ENCODE measurements at regions not wholly inside any gene's neighbourhood (a gene's known extent, or its start where the extent isn't known, plus 50 kb on each side); places are given as distances from the start of the nearest gene placed in this dataset.
A peak's percentile ranks its signal among the peaks of the same experiment; 100 is the strongest.

- DNase-seq (ENCODE audit: low read depth in 3 of 3, low spot score in 2 of 3): no peak
Observed at GRCh38 chr9:80072451-80072850, 500.7 kb downstream of the TLE4 start.

DNA sequence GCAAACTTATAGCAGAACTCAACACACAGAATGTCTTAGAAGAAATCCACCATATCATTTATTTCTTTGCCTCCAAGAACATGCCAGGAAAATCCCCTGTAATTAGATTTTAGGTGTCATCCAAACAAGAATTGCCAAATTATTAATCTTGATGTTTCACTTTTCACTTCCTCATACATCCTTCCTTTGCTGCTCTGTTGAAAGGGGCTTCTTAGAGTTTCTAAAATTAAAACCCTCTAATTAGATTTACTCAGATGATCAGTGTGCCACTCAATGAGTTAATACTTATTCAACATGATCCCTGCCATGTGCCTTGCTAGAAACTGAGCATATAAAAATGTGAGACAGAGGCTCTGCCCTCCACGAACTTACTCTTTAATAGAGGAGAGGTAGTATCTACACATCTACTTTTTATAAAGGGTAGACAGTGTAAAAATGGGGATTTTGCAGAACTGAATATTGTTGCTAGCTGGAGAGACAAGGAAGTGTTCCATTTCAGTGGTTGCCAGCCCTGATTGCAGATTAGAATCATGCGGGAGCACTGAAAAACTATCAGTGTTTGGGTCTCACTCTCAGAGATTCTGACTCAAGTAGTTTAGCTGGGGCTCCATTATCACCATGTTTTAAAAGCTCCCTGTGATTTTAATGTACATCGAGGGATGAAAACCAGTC, 498.4 kb downstream of the TLE4 start:
- no peak for DNase-seq (ENCODE audit: low read depth in 3 of 3, low spot score in 2 of 3)

DNA sequence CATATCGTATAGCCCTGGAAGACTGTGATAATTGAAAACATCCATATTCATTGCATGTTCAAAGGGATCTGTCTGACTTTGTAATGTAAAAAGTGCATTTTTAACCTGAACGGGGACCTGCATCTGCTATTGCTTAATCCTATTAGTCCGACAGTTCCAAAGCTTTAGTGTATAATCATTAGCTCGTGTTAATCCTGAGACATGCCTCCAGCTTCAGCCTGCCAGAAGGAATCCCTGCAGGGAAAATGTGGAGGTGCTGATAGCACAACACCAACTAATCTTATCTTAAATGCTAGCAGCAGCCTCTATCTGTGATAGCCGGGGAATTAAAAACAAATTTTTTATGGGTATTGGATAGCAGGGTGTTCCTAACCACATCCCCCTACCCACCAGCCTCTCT, 495.2 kb downstream of the TLE4 start:
- DNase-seq (ENCODE audit: low read depth in 3 of 3, low spot score in 2 of 3): no peak

- DNase-seq (ENCODE audit: low read depth in 3 of 3, low spot score in 2 of 3): no peak
Observed at GRCh38 chr9:80062567-80062966, 490.8 kb downstream of the TLE4 start.

DNA sequence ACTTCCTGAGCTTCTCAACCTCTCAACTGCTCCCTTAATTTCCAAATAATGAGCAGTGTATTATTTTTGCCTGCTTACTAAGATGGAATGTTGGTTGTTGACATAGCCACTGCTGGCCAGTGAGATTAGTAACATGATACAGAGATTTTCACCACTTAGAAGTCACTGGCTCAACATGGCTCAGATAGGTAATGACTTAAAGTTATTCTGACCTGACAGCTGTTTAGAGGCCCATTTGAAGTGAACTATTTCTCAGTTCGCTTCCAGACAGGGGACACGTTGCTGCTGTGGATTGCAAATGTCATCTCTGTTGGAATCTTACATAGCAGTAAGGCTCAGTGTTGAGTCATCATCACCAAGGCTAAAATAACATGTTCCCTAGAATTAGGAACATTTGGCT, 490.2 kb downstream of the TLE4 start:
- no peak for DNase-seq (ENCODE audit: low read depth in 3 of 3, low spot score in 2 of 3)

DNA sequence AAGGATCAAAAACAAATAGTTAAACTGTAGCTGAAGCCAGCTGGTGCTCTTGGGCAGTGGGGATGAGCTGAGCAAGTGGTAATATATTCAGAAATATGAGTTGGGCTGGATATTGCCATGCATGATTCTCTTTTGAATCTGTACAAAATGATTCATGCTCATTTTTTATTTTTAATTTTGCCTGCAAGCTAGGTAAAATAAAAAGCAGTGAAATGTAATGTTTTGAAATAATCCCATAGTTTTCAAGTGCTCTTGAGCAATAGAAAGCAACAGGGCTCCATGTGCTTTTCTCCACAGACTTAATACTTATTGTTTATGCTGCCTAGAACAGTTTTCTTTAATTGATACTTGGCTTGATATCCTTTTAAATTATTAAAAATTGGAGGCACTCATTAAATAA, 489.3 kb downstream of the TLE4 start:
- no peak for DNase-seq (ENCODE audit: low read depth in 3 of 3, low spot score in 2 of 3)

- DNase-seq (ENCODE audit: low read depth in 3 of 3, low spot score in 2 of 3): no peak
Observed at GRCh38 chr9:80059979-80060378, 488.2 kb downstream of the TLE4 start.

- DNase-seq (ENCODE audit: low read depth in 3 of 3, low spot score in 2 of 3): no peak
Observed at GRCh38 chr9:80059191-80059590, 487.4 kb downstream of the TLE4 start.

GRCh38 chr9:80052830-80053229, 481.1 kb downstream of the TLE4 start:
- DNase-seq (ENCODE audit: low read depth in 3 of 3, low spot score in 2 of 3): no peak

DNA sequence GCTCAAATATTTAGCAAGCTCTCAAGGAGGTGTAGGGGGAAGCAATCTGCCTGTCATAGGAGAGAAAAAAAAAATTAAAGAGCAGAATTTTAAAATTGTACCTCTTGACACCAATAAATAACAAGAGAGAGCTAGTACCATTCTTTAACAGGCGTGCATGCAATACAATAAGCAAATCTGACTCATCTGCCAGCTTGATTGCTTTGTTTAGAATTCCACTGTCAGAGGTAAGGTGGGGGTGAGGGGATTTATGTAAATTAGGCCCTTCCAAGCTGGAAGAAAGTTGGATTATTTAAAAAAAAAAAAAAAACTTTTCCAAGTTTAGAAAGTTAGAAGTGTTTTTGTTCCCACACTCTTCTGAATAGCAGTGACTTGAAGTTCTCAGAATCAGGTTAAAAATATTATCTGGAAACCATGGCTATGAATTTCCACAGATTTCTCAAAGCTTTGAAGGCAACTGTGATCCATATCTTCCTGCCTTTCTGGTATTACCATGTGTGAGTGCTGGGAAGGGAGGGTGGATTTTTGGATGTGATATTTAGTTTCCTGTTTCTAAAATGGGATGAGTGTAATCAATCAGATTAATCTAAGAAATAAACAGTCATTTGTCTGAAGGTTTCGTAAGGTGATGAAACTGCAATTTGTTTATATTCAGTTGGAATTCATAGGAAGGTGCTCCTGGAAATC, 477.5 kb downstream of the TLE4 start:
- no peak for DNase-seq (ENCODE audit: low read depth in 3 of 3, low spot score in 2 of 3)

GRCh38 chr9:80046481-80046880, 474.7 kb downstream of the TLE4 start:
- no peak for DNase-seq (ENCODE audit: low read depth in 3 of 3, low spot score in 2 of 3)

DNA sequence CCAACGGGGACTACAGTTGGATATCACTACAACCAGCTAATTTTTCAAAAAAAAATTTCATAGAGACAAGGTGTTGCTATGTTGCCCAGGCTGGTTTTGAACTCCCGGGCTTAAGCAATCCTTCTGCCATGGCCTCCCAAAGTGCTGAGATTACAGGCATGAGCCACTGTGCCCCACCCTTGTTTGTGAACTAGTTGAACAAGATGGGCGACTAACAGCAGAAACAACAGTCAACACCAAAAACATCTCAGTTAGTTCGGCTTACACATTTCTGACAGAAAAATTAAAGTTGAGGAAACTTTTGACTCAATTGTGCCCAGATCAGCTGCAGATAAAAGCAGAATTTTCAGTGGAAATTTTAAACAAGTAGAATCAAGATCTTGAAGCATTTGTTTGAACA, 470.1 kb downstream of the TLE4 start:
- DNase-seq (ENCODE audit: low read depth in 3 of 3, low spot score in 2 of 3): no peak

- DNase-seq (ENCODE audit: low read depth in 3 of 3, low spot score in 2 of 3): no peak
Observed at GRCh38 chr9:80040457-80040856, 468.7 kb downstream of the TLE4 start.

DNA sequence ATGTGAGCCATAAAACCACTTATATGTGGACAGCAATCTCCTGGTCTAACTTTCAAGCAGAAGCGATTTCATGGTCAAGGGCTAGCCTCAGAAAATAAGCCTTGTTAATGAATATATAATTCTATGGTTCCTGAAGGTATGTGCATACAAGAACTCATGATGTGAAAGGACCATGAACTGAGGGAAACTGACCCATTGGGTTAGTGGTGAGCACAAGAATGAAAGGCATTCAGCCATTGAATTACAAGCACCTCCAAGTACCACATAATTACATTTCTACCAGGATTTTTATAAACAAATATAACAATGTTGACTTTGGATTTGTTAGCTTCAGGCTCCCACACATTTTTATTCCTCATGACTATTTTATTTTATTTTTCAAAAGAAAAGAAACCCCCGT, 459.0 kb downstream of the TLE4 start:
- DNase-seq (ENCODE audit: low read depth in 3 of 3, low spot score in 2 of 3): no peak

DNA sequence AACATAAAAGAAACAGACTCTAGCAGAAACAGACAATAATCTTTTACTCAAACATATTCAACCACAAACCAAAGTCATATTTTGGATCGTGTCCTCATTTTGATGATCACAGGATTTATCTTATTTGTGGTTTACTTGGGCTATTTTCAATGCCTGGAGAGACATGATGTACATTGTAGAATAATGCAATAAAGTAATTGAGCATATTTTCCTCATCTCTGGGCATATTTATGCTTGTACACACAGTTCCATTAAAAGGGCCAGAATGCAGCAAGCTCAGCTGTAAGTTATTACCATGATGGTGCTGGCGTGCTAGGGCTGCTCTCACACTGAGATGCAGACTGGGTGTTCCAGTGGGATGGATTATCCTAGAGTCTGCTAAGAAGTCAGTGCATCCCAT, 456.7 kb downstream of the TLE4 start:
- DNase-seq (ENCODE audit: low read depth in 3 of 3, low spot score in 2 of 3): peak in 1 of 3 donors; percentile 6

DNA sequence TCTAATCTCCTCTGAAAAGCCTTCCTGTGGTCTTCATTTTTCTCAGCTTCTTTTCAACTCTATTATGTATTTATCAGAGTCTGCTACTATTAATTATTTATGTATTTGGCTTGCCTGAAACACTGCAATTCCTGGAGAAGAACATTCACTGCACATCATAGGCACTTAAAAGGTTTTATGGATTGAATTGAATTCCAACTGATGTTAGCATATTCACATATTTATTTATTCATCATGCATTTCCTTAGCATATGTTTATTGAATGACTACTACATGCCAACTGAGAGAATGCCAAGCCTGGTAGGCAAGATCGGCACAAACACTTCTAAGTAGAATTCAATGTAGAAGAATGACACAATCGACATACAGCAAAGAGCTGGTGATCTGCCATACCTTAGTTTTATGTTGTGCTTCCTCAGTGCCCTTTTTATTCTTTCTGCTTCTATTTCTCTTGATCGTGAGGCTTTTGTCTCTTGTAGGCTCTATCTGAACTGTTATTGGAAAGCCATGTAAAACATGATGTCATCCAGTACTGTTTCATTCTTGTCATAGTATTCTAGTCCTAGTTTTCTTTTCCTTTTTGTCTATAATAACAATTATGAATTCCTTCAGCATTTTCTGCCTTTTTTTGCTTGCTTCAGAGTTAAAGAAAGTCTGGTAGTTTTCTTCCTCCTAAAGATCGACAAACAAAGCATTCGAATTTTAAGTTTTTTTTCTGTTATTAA, 454.2 kb downstream of the TLE4 start:
- DNase-seq (ENCODE audit: low read depth in 3 of 3, low spot score in 2 of 3): no peak

DNA sequence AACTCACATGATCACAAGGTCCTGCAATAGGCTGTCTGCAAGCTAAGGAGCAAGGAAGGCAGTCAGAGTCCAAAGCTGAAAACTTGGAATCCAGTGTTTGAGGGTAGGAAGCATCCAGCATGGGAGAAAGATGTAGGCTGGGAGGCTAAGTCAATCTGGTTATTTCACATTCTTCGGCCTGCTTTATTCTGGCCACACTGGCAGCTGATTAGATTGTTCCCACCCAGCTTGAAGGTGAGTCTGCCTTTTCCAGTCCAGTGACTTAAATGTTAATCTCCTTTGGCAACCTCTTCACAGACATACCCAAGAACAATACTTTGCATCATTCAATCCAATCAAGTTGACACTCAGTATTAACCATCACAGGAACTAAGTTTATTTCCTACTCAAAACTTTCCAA, 453.4 kb downstream of the TLE4 start:
- DNase-seq (ENCODE audit: low read depth in 3 of 3, low spot score in 2 of 3): no peak

DNA sequence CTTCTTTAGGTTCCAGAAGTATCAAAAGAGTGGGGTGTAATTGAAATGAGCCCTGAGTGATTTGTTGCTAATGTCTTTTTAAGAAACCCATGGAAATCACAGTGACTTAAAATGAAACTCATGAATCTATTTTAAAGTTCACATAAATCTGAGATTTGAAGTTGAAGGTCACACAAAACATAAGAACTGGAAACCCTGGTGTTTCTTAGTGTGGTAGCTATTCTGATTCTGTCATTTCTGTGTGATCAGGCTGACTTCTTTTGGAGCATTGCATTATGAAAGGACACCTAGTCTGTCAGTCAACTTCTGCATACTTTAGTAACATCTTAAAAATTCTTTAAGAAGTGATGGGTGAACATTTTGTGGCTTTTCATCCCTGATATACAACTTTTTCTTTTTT, 448.8 kb downstream of the TLE4 start:
- no peak for DNase-seq (ENCODE audit: low read depth in 3 of 3, low spot score in 2 of 3)

- no peak for DNase-seq (ENCODE audit: low read depth in 3 of 3, low spot score in 2 of 3)
Observed at GRCh38 chr9:80020056-80020455, 448.3 kb downstream of the TLE4 start.

DNA sequence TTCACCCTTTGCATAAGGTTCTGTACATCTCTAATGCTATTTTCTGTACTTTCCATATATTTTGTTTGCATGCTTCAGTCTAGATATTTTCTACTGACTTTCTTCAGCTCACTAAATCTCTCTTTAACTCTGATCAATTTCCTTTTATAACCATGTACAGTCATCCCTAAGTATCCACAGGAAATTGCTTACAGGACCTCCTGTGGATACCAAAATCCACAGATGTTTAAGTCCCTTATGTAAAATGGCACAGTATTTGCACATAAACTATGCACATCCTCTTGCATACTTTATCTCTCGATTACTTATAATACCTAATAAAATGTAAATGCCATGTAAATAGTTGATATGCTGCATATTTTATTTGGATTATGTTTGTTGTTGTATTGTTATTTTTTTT, 442.1 kb downstream of the TLE4 start:
- DNase-seq (ENCODE audit: low read depth in 3 of 3, low spot score in 2 of 3): no peak

DNA sequence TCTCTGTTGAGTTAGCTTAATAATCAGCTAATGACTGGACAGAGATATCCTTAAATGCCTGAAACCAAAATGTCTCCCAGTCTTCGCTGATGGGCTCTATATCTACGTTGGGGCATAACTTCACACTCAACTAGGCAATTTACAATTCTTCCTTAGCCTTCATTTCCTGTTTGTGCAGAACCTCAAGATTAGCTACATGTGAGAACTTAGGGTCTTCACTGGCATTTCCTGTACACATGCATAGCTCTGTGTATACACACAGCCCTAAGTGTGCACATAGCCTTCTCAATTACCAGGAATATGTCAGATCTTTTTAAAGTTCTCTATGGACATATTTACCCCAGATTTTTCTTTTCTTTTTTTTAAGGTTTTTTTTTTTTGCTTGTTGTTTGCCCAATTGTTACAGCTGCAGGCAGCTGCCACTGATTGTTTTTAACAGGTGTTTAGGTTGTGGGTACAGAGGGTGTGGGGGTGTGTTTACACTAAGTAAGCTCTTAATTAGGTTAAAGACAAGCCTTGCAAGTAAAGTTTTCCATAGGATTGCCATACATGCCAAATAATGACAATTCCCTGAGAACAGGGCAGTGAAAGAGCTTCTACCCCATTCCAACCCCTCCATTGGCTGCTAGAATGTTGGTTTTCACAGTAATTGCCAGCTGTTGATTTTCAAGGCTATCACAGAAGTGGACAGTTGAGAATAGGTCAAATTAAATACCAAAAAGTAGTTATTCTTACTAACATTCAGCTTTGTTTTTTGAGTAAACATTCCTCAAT, 441.0 kb downstream of the TLE4 start:
- no peak for DNase-seq (ENCODE audit: low read depth in 3 of 3, low spot score in 2 of 3)
